PC-9 (cell line): ENCODE measurements at regions not wholly inside any gene's neighbourhood (a gene's known extent, or its start where the extent isn't known, plus 50 kb on each side); places are given as distances from the start of the nearest gene placed in this dataset.

Experiments used
- CTCF ChIP-seq: fragments of 200-600 bp; sonication (generic); conservative IDR thresholded peaks from 2 replicates; pipeline ENCODE4 v1.6.1; 2017; ENCODE audit warnings: mixed run types, antibody characterized with exemption, mild to moderate bottlenecking, moderate library complexity
- EZH2 ChIP-seq: fragments of 200-600 bp; sonication (generic); IDR thresholded peaks from 2 replicates; pipeline ENCODE4 v1.8.0; 2017; ENCODE audit warnings: antibody characterized with exemption, low read depth

- TF ChIP-seq CTCF (no peak), EZH2 (no peak)
Measured at GRCh38 chr11:104761511-104761910, 136.7 kb downstream of the CASP12 start.
